Astrocyte of the cerebellum (primary cell): ENCODE measurements at regions not wholly inside any gene's neighbourhood (a gene's known extent, or its start where the extent isn't known, plus 50 kb on each side); places are given as distances from the start of the nearest gene placed in this dataset.

Source experiments
- DNase-seq: peaks from one replicate; pipeline ENCODE4 v3.0.0-alpha.2; 2011; ENCODE audit warnings: low read depth
- H3K4me3 ChIP-seq: 2 replicates; pipeline ENCODE4 v1.5.1; 2011; ENCODE audit warnings: mild to moderate bottlenecking, low read depth, low read length, moderate library complexity
- CTCF ChIP-seq: IDR thresholded peaks from 2 replicates; pipeline ENCODE4 v1.5.1; 2012; ENCODE audit warnings: low read length, low read depth, moderate library complexity, mild to moderate bottlenecking; ENCODE audit errors: missing control alignments
- in situ Hi-C: cut with HindIII; loops from 2 replicates; pipeline ENCODE4 v1.10.0; 2017; ENCODE audit warnings: low sequenced_read_pairs

DNA sequence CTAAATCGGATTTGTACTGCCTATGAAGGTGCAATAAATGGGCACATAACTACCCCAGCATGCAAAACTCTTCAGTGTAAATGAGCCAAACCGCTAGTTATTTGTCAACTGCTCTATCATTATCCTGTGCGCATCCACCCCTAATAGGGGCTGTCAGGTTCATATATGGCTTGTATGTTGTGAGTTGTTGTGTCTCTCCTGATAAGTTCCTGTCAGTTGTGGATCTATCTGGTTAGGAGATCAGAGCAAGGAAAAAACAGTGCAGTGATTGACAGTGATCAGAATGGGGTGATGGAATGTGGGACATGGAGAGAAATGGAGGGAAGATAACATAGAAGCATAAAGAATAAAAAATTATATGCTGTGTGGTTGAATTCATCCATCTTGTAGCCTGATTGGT lies 686.9 kb upstream of the ID4 start:
- in situ Hi-C loops = no loop called here
- no peak for TF ChIP-seq CTCF

DNA sequence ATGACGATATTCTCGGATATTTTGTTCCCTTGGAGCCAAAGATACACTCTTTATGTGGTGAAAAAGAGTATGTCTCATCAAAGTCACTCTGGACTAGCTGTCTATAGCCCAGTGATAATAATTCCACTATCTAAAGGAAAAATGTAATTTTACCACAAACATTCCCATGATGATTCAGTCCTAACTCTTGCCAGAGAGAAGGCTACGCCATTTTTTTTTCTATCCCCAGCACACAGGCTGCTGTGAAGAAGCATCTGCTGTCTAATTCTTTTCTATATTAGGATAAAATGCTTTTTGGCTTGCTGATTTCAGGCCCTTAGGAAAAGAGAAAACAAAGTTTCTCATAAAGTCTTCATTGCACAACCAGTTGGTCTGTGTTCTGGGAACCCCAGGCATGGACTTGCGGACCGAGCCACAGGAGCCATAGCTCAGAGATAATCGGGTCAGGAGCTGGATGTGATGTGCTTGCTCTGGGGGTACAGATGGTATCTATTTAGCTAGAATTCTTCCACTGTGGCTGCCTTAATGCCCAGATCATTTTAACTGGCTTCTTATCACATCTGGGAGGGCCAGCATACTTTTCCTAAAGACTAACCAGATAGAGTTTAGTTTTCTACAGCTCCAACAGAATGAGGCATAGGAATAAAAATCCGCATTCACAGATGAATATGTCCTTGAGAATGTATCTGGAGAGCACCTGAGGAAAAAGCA lies 683.7 kb upstream of the ID4 start:
- in situ Hi-C loops = no loop called here
- DNase-seq = peak; percentile 8
- no peak overlapping the region for H3K4me3 ChIP-seq
- no peak for TF ChIP-seq CTCF

More for the DNA sequence above, 686.9 kb upstream of the ID4 start:
- H3K4me3 ChIP-seq = no peak overlapping the region
- DNase-seq = no peak

- no peak overlapping the region for H3K4me3 ChIP-seq
- TF ChIP-seq CTCF = no peak
- no peak for DNase-seq
- in situ Hi-C loops = no loop called here
Measured at GRCh38 chr6:19153981-19154295, 683.2 kb upstream of the ID4 start.

GRCh38 chr6:19156443-19156842 lies 680.7 kb upstream of the ID4 start:
- DNase-seq = no peak
- H3K4me3 ChIP-seq = no peak overlapping the region
- in situ Hi-C loops = no loop called here
- no peak for TF ChIP-seq CTCF

GRCh38 chr6:19157486-19157885 lies 679.7 kb upstream of the ID4 start:
- DNase-seq = no peak
- no peak overlapping the region for H3K4me3 ChIP-seq
- TF ChIP-seq CTCF = no peak
- in situ Hi-C loops = no loop called here

GRCh38 chr6:19158586-19158985 lies 678.6 kb upstream of the ID4 start:
- H3K4me3 ChIP-seq = no peak overlapping the region
- in situ Hi-C loops = no loop called here
- no peak for TF ChIP-seq CTCF
- DNase-seq = no peak
